ENCODE measurements at regions not wholly inside any gene's neighbourhood (a gene's known extent, or its start where the extent isn't known, plus 50 kb on each side); places are given as distances from the start of the nearest gene placed in this dataset.
A peak's percentile ranks its signal among the peaks of the same experiment; 100 is the strongest.

DNA sequence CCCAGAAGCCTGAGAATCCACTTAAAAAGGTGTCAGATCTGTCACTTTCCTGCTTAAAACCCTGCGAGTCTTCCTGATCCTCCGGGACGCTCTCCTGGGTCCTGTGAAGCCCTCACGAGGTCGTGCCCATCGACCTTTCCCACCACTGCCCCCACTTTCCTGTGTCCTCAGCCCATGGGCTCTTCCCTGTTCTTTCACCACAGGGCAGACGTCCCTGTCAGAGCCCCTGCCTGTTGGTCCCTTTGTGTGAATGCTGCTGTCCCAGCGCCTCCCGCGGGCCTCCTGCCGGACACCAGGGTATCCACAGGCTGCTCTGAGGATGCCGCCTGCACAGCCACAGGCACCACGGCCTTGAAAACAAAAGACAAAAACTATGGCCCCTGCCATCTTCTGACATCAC, 125.6 kb downstream of the TMEM18 start:
- DNase-seq (ENCODE audit: low spot score), result no peak

DNA sequence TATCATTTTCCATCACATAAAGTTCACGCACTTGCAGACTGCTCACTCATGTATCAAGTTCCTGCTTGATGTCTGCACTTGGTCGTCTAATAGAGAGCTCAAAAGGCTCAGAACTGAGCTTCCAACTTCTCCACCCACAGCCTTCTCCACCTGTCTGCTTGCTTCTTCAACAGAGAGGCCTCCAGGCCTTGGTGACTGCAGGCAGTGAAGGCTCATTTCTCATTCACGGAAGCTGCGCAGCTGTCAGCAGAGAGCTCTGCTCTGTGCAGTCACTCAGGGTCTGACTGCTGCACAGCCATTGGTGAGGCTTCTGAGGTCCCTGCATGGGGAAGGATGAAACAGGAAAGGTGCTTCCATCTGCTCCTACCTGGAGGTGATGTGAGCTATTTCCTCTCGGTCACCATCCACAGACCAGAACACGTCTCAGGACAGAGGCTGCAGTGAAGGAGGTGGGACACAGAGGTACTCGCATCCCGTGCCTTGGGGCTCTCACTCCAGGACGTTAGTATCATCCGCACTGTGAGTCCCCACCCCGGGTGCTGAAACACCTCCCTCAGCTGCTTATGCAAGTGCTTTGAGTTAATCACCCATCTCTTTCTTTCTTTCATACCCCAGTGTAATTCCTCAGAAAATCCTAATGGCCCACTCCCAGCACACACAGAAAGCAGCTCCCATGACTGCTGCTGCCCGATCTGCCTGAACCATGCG, 126.2 kb downstream of the TMEM18 start:
- DNase-seq (ENCODE audit: low spot score), result no peak

DNA sequence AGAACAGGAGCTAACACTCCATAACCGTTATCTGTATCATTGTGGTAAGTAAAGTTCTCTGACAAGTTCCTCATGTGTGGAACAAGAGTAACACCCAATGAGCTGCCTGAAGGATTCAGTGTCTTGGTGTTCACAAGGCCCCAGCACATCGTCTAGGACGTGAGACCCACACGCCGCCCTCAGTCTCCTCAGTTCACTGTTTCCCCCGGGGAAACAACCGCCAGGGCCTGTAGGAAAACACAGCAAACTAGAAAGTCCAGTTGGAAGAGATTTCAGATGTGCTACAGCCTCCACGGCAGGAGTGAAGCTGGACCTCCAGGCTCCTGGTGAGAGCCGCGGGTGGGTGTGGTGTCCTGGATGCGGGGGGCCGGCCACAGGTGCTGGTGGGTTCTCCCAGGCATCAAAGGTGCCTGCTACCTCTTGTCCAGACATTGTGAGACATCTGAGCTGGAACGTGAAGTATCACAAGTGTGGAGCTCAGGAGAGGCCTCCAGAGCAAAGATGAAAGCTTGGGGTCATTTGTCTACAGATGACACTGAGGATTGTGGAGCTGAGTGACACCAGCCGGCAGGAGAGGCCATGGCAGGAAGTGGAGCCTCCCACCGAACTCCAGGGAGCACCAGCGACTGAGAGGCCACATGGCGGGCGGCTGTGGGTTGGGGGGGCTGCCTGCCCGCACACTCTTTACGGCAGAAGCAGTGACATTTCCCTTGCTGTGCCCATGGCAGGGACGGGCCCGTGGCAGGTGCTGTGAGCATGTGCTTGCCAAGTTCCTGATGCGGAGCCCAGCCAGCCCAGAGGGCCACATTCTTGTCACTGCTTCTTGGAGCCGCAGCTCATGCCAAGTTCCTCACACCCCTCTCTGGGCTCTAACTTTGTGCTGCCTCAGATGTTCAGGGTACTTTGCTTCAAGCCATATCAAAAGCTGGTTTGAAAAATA, 131.2 kb downstream of the TMEM18 start:
- no peak for DNase-seq (ENCODE audit: low spot score)

DNA sequence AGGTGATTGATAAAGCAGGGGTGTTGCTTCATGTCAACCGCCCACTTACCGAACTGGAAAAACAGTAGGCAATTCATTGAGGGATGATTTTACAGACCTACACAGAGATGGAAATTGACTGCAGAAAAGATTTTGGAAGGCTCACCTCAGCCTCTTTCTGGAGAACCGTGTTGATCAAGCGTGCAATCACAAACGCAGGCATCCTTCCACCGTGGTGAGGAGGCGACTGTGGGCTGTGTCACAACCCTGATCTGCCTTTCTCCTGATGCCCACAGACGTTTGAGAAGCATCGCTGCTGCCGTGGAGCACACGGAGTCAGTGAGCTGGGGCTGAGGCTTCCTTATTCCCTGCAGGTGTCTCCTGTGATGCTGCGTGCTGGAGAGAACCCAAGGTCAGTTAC, 132.0 kb downstream of the TMEM18 start:
- DNase-seq (ENCODE audit: low spot score), result no peak

DNA sequence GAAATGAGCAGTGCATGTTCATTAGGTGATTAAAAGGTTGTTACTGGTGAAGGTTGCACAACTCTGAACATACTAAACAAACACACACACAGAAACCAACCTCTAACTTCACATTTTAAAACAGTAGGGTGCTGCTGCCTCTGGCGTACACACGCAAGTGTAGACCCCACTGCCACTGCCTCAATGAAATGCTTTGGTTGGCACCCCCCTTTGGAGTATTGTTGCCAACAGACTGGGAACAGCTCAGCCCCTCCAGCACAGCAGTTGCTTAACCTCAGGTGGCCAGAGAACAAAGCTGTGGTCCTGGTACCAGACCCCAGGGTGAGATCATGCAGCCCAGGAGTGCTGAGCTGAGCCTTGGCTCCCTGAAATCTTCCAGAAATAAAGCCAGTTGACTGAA, 138.6 kb downstream of the TMEM18 start:
- DNase-seq (ENCODE audit: low spot score), result no peak

DNA sequence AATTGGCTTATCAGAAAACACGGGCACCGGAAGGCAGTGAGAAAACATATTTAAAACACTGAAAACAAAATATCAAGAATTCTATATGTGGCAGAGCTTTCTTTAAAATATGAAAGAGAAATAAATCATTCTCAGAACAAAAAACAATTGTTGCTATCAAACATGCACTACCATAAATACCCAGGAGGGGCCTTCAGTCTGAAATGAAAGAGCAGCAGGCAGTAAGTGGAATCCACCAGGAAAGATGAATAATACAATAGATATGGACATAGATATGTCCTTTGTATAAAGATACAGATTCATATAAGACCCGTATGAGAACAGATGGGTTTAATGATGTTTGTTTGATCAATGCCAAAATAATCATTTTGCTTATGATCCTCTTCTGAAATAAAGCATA, 142.0 kb downstream of the TMEM18 start:
- peak; percentile 3 for DNase-seq (ENCODE audit: low spot score)

DNA sequence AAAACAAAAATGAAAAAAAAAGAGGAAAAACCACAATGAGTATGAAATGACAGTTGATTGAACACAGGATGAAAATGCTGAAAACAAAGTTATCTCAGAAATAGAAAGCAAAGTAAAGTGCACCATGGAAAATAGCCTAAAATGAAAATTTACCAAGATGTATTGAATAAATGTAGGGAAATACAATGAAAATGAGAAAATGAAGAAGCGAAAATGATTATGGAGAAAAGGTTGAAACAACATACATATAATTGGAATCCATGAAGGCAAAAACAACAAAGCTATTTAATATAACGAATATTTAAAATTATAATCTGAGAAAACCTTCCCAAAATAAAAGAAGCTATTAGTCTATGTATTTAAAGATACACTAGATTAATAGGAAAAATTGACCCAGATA, 147.4 kb downstream of the TMEM18 start:
- DNase-seq (ENCODE audit: low spot score), result no peak

DNA sequence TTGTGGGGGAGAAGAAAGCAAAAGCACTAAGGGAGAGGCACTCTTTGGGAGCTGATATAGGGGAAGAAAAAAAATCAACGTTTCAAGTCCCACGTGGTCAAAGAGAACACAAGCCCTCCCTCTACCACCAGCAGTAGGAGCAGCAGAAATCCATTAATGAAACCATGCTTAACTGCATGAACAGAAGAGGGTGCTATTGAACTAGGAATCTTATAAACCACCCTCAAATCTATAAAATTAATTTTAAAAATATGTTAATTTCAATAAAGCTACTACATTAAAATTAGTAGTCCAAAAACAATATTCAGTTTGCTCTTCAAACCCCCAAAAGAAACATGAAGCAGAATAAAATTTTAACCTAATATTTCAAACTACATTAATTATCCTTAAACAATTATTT, 147.8 kb downstream of the TMEM18 start:
- DNase-seq (ENCODE audit: low spot score), result peak; percentile 36

DNA sequence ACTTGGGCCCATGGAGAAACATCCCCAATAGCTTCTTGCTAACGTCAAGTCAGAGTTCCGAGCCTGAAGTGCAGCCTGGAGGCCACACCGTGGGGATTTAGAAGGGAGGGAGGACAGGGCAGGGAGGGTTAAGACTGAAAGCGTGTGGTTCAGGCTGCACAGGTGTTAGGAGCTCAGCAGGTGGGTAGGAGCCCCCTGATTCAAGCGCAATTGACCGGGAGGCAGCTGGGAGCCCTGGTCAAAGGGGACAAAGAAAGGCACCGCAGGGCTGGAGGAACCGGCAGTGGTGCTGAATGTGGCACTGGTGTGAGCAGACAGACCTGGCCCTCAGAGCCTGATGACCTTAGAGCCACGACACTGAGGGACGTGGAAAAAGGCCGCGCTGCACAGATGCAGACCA, 149.6 kb downstream of the TMEM18 start:
- DNase-seq (ENCODE audit: low spot score), result no peak

DNA sequence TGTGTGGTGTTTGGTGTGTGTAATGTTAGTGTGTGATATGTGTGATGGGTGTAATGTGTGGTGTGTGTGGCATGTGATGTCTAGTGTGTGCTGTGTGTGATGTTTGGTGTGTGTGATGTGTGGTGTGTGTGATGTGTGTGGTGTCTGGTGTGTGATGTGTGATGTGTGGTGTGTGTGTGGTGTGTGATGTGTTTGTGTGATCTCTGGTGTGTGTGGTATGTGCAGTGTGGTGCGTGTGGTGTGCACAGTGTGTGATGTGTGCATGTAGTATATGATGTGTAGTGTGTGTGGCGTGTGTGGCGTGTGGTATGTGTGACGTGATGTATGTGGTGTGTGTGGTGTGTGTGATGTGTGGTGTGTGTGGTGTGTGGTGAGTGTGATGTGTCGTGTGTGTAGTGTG, 150.3 kb downstream of the TMEM18 start:
- DNase-seq (ENCODE audit: low spot score), result no peak

DNA sequence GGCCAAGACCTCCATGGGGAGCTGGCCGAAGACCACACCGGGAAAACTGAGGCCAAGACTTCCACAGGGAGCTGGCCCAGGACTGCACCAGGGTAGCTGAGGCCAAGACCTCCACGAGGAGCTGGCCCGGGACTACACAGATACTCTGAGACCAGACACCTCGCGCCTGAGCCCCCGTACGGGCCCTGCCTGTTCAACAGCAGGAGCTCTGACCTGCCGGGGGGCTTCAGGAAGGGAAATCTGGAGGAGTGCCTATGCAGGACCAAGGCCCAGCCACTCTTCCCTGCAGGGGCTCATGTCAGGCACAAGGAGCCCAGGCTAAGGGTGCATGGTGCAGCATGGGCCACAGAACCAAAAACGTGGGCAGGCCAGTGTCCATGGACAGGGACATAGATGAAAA, 151.6 kb downstream of the TMEM18 start:
- no peak for DNase-seq (ENCODE audit: low spot score)

DNA sequence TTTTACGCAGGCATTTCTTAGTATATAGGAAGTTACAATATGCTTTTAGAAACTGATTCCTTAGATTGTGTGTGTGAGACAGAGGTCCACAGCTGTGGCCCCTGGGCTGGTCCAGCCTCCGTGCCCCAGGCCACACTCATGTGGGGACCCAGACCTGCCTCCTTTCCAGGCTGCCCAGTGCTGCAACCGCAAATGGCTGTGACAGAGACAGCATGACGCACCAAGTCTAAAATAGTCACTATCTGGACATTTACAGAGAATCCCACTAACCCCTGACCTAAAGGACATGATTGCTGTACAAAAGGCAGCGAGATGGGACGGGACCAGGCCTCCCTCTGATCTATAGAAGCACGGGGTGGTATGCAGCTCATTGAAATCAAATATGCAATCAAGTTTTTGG, 152.2 kb downstream of the TMEM18 start:
- DNase-seq (ENCODE audit: low spot score), result no peak

DNA sequence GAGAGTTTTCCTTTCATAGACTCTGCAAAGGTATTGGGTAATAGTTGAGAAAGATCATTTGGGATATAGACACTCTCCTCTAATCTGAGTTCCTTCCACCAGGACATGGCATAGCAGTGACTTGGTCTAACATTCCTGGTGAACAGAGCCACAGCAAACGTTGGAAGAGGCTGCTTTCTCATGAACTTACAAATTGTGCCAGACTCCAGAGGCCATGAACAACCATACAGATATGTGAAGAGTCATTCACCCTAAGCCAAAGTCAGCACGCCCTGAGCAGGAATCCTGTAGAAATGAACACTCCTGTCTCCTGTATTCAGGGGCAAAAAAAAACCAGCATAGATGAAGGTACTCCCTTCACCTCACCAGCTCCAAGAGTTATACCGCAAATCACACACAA, 152.8 kb downstream of the TMEM18 start:
- no peak for DNase-seq (ENCODE audit: low spot score)

DNA sequence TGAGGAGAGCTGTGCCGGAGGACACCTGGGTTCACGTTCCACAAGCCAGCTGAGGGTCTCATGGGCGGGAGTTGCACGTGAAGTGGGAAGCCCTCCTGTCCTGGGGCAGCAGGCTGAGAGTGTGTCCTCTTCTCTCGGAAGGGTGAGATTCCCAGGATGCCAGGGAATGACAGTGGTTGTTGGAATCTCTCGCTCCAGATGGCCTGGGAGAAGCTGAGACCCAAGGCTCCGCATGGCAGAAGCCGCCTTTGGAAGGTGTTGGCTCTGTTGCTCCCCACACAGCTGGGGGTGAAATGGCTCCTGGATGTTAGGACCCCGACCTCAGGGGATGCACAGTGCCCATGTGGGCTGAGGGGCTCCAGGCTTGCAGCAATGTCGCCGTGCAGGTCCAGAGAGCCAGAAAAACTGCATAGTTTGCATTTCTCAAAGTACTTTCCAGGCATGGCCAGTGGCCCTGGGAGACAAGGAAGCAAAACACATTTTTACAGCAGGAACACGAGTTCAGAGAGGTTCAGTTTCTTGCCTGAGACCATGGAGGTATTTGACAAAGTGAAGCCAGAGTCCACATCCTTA, 153.4 kb downstream of the TMEM18 start:
- DNase-seq (ENCODE audit: low spot score), result no peak

DNA sequence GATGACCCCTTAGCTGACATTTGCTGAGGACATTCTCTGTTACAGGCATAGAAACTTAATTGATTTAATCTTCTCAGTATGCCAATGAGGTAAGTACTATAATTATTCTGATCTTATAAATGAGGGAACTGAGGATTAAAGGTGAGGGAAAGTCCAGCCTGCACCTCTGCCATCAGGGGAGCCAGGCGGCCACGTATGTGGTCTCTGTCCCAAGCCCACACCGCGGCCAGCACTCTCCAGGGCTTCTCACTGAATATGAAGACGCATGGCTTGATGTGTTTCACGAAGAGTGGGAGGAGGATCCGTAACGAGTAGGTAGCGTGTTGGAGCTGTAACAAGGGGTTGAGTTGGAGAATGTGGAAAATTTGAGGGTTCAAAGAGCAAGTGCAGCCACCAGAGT, 154.4 kb downstream of the TMEM18 start:
- no peak for DNase-seq (ENCODE audit: low spot score)

DNA sequence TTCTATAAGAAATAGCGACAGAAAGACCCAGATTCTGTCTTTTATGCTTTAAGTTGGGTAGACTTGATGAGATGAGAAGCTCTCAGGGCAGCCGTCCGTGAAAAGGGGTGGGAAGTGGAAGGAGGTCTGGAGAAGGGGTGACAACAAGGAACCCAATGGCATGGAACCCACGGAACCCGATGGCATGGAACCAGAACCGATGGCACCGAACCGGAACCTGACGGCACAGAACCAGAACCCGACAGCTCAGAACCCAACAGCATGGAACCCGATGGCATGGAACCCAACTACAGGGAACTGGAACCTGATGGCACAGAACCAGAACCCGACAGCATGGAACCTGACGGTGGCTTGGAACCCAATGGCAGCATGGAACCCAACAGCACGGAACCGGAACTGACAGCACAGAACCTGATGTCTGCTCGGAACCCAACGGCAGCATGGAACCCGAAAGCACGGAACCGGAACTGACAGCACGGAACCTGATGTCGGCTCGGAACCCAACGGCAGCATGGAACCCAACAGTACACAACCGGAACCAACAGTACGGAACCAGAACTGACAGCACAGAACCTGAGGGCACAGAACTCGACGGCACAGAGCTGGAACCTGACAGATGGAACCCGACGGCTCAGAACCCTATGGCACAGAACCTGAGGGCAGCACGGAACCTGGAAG, 155.2 kb downstream of the TMEM18 start:
- no peak for DNase-seq (ENCODE audit: low spot score)

DNA sequence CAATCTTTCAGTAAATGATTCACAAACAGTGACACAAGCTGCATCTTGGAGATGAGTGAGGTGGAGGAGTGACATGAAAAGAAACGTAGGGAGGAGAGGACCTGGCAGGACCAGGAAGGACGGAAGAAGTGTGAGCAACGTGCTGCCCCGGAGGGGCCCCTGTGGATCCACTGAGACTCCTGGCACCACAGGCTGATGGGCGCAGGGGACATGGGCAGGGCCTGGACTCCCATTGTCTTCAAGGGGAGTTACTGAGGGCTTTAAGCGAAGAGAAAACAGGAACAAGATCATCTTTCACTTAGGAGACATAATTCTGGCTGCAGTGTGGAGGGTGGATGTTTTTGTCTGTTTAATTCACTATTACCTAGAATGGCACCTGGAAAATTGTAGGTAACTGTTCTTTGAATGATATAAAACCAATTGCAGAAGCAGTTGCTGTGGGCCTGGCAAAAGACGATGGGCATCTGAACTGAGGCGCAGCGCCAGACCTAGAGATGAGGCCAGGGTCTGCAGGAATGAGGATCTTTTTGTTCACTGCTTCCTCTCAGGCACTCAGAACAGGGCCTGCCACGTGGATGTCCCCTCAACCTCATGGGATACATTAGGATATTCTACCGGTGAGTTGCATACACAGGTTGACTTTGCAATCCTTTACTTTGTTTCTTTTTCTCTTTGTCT, 156.4 kb downstream of the TMEM18 start:
- DNase-seq (ENCODE audit: low spot score), result no peak

DNA sequence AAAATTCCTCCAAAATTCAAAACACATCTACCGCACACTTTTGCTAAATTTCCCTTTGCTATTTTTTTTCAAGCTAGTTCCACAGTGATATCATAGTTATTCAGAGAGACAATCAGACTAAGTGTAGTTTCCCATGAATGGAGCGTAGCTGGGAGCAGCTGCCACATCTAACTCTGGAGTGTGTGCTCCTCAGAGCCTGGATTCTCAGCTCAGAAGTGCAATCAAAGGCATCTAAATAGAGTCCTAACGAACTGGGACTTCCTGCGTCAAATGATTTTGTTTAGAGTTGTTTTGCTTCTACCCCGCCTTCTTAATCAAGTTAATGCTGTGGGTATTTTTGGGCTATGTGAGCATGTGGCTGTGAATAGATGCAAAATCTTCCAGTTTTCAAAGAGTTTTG, 160.3 kb downstream of the TMEM18 start:
- no peak for DNase-seq (ENCODE audit: low spot score)

DNA sequence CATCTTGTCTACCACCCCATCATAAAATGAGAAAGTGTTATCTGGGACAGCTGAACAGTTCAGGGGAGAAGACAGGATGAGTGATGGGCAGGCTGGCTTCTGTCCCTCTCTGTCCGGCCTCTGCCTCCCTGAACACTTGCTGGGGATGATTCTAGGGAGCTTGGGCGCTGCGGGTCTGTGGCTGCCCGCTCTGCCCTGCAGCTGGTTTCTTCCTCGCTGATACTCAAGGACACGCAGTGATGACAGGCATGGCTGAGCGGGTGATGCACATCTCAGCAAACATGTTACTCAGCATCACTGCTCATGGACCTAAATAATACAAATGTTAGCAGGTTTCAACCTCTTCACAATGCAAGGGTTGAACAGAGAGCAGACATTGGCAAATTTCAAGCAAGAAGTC, 161.1 kb downstream of the TMEM18 start:
- no peak for DNase-seq (ENCODE audit: low spot score)

DNA sequence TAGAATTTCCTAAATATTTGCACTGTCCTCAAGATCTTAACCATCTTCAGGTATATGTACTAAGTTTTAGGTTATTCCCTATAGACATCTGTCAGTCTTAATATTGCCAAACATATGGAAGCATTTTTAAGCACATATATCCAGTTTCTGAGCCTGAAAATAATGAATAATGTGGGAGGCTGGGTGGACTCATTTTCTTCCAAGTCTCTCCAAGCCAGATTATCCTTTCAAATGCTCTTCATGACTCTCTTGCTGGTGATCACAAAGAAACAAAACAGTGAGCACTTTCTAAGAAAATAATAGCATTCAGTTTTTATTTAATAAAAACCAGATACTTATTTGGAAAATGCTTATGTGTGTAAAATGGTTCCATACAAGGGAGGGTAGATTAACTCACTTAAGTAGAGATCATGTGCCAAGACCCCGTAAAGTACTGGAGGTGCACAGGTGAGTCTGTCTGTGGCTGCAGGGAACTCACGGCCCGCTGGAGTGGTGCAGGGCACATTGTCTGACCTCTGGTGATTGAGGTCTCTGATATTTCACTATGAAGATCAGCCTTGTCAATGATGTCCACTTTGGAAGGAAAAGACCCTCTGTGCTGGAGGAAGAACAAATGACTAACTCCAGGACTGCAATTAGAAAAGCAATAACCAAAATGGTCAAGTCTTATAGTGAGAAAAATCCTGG, 161.6 kb downstream of the TMEM18 start:
- no peak for DNase-seq (ENCODE audit: low spot score)
